GM21447 (cell line): ENCODE measurements at regions not wholly inside any gene's neighbourhood (a gene's known extent, or its start where the extent isn't known, plus 50 kb on each side); places are given as distances from the start of the nearest gene placed in this dataset.
"Not testable (repeated sequence)": the region's sequence is repeated elsewhere in the genome, so short reads cannot be mapped to it uniquely, and the experiment has no call there.

ENCODE experiments used
- ATAC-seq: cut with Tn5 transposase; IDR thresholded peaks from one replicate; pipeline ENCODE4 v1.9.1; 2021; ENCODE audit not compliant: unreplicated experiment

DNA sequence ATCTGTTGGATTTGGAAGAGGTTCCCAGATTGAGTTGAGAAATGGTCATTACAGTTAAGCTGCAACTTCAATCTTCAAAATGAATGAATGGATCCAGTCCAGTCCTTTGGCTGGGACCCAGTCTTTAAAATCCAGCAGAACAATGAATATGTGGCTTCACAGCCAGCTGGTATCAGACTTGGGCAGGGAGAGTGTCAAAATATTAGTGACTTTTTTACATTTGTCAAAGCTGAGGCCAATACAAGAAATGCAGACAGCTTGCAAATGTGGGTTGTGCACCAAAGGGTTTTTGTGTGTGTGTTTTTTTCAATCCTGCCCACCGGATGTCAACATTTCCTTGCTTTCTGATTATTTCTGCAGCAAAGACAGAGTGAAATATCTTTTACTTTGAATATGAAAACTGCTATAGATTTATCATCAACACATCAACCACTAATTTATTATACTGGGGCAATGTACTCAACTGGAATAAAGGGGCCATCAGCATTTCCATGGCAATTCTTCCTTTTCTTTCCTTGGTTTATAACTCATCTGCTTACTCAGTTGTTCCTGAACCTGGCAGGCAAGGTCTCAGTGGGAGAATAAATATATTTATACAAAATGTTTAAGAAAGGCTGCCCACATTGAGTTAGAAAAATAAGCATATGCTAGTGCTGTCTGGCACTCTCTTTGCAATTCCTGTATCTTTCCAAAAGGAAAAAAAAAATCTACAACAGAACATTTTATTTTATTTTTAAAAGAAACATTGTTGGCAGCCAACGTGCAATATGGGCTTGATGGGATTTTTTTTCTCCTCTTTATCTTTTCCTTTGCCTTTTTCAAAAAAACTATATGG is 491.6 kb upstream of the C1orf87 start:
- ATAC-seq, result no peak

DNA sequence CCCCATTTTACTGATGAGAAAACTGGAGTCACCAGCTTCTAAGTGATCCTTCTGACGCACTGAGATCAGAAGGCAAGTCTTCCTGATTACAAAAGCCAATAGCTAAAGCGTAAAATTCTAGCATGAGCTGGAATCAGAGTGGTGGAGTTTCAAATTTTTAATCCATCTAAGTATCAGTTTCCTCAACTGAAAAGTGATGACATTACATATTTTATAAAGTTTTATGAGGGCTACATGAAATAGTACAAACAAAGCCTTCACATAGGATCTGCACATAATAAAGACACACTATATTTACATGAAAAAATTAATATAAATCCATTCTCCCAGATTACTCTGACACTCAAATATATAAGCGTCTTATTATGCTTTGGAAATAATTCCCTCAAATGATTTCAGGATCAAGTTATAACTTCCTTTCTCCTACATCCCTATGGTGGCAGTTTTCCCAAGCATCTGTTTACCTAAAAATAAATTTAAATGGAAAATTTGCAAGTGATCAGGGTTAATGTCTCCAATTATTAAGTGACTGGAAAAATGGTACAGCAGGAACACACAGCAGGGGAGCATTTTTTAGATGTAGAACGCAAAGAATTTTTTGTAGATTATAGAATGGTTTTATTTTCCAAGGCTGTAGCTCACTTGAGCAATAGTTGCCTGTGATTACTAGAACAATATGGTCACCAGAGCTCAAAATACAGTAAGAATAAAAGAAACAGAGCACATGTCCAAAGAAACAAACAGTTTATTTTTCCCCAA is 490.4 kb upstream of the C1orf87 start:
- ATAC-seq, result no peak

DNA sequence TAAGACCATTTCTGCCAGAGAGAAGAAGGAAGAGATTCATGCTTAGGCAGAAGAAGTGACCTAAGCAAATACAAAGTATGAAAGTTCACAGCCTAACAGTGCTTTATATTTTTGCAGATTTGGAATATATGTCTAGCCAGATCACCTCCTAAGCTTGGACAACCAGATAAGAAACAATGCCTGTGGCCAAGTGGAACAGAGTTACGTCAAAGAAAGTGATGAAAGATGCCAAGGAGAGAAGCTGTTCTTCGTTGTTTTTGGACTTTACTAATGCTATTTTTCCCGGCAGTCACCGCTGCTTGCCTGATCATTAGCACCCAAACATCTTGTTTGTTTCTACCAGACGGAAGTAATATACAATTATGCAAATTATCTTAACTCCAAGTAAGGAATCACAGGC is 489.2 kb upstream of the C1orf87 start:
- ATAC-seq, result no peak

DNA sequence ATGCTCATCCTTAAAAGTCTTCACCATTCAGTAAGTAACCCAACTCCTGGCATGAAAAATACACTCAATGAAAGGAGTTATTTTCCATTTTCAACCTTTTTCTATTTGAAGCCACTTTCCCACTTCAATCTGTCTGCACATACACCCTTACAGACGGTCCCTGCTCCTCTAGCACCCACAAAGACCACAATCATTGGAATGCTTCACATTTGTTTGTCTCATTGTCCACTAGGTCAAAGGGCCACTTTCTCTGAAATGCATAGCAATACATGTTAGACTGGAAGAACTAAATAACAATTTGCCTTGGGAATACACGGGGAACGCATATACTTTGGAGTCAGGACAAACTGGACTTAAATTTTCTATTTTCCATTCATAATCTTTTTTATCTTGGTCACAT is 487.1 kb upstream of the C1orf87 start:
- no peak for ATAC-seq

DNA sequence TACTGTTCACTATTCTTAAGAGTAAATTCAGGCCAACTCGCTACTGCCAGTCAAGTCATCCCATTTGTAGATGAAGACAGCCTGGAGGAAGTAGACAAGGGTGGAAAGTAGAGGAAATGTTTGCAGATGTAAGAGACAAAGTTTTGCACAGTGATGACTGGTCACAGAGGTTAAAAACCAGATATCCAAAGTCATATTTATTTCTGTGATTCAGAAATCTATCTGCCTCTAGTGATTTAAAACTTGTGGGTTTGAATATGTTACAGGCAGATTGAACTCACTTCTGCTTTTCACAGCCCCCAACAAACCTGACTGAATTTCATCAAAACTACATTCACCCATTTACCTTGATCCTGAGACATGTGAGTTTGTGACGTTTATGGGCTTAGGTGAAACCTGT is 484.7 kb upstream of the C1orf87 start:
- no peak for ATAC-seq

DNA sequence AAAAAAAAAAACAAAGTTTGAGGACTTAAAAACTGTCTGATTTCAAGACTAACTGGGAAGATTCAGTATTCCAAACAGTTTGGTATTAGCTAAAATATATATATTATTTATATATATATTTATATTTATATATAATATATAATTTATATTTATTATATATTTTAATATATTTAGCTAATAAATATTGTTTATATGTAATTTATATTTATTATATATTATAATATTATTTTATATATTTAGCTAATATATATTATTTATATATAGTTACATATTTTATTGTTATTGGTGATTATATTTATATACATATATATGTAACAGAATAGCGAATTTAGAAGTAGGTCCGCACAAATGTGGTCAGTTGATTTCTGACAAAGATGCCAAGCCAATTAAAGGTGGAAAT is 480.2 kb upstream of the C1orf87 start:
- ATAC-seq, result no peak

DNA sequence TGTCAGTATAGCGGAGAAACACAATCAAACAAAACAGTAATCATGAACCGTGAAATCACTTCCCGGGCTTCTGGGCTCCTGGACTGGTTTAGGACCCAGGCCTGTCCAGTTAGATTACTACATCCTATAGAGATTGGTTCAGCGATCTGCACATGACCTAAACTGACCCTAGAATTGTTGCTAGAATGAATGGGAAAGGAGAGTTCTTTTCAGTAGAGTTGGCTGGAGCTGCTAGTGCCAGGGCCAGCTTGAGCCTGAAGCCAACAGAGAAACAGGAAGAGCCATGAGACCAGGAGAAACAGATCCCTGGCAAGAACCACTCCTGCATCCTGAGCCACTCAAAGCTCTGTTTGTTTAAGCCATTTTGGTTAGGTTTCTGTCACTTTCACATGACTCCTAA is 474.3 kb upstream of the C1orf87 start:
- no peak for ATAC-seq

DNA sequence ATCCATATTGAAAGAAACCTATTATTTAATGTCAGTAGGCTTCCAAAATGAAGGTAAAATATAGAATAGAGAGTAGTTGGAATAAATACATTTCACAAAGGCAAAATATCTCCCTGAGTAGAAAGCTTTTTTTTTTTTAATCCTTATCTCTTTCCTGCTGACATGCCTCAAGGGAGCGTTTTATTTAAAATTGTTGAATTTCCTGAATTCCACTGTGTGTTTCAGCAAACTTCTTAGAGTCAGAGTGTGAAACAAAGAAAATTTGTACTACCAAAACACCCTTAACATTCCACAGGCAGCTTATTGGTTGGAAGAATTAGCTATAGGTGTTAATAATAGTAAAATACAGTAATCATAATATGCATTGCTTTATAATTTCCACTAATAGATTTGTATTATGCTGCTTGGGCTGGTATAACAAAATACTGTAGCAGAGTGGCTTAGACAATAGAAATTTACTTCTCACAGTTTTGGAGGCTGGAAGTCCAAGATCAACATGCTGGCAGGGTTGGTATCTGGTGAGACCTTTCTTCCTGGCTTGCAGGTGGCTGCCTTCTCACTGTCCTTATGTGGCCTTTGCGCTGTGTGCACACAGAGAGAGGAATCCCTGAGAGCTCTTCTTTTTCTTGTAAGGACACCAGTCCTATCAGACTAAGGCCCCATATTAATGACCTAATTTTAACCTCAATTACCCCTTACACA is 468.4 kb upstream of the C1orf87 start:
- ATAC-seq, result no peak

DNA sequence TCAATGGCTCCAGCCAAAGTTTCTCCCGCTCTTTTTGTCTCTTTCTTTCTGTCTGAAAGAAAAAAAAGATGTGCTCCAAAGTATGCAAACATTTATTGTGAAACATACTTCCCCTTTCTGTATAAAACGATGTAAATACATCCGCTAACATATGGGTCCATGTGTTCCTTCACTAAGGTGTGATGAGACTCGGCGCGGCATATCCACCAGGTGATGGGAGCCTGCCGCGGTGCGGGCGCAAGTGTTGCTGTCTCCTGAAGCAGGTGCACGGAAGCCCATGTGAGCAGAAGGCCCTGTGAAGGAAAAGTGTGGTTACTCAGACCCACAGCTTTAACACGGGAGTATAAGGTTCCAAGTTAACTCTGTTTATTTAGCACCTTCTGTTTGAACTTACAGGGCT is 466.6 kb upstream of the C1orf87 start:
- ATAC-seq, result no peak

DNA sequence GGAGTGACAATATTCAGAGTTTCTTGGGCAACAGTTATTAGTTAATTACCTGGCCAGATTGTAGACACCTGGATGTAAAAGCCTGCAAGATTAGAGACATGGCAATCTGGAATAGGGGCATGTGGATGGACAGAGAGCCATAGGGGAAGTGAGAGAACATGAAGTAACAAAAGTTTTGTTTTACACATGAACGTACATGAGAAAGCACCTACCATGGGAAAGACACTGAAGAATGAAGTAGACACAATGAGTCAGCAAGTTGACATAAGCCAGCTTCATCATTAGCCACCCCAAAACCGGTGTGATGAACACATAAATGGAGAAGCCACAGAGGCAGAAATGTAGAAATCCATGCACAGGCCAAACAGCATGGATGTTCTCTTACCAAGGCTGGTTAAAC is 462.1 kb upstream of the C1orf87 start:
- ATAC-seq, result no peak

DNA sequence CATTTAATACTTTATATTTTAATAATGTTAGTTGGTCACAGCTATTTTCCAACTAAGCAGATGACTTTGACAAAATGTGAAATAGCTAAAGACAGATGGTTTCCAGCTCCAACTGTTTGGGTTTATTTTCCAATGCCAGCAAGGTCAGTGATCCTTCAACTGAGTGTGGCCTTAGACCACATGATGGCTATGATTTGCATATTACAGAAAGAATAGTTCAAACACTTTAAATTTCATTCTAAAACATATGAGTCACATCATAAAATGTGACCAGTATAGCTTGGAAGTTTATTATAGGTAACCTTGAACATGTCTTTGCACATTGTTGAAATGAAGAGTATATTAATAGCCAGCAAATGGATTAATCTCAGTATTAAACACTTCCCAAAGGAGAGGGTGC is 454.0 kb upstream of the C1orf87 start:
- no peak for ATAC-seq

DNA sequence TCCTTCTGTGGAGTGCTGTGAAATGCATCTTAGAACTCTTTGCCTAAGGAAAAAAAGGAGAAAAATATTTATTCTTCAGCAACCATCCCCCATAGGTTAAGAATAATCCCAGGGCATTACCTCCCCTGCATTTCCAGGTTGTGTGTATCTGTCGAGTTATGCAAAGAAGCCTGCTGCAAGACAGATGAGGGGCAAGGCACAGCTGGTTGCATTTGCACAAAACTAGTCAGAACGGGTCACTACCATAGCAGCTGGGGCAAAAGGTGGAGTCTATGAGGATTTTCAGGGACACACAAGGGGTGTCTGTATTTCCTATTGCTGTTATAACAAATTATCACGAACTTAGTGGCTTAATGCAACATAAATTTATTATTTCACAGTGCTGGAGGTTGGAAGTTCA is 443.4 kb upstream of the C1orf87 start:
- ATAC-seq, result no peak

DNA sequence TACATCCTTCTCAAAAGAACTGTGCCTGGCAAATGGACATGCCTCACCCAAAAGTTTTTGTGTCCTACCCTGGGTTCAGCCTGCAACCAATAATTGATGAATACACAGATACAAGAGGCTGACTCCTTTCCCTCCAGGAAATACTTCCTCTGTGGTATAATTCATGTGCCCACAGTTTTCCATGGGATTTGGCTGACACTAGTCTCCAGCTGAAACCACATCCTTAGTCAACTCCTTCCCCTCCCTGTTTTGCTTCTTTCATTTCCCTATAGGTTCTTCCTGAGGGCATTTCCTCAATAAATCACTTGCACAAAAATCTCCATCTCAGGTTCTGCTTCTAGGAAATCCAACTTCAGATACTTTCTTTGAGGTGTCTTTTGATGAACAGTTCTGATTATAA is 436.6 kb upstream of the C1orf87 start:
- ATAC-seq, result no peak

DNA sequence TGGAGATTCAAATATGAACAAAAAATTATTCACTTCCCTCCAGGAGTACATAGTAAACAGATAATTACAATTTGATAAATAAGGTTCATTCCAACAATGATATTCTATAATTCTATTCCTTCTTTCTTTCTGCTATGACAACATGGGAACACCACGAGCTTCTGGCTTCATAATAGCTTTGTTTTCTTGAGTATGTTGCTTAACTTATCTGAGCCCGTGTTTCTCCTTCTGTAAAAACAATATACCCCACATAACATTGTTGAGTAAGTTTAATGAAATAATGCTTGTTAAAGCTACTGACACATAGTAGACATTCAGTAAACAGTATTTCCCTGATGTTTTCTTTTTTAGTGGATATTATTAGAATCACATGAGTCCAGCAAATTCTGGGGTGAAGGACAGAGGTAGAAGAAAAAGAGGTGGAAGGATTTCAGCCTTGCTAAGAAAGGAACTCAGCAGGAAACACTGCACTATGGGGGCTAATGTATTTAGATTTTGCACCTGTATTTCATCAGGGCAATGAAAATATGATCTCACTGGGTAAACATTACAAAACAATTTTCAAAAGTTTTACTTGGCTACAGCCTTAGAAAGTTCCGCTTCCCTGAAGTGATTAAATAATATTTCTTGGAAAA is 430.8 kb upstream of the C1orf87 start:
- ATAC-seq, result no peak

DNA sequence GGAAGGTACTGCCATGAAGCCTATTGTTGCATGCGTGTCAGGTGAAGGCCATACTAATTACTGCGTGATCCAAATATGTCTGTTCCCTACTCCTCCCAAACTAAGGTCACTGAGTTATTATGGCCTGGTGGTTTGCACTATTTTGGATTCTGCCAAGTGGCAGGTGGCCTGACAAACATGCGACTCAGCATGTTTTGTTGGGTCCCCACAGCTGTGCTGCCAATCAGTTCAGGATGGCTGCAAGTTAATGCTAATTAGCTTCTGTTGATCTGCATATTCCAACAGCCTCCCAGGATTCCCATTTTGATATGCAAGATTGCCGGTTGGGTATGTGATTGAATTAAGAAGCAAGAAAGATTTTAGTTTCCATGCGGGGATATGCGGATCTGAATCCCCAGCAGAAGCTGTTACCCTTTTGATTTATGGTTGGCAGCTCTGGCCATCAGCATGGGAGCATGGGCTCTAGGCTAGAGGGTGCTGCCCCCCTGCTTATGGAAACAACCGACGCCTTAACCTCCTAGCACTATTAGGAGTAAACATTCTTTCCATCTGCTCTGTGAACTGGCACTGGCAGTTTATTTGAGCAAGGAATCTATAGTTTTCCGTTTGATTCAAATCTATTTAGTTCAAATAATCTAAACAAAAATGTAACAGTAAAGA is 429.8 kb upstream of the C1orf87 start:
- ATAC-seq, result no peak

DNA sequence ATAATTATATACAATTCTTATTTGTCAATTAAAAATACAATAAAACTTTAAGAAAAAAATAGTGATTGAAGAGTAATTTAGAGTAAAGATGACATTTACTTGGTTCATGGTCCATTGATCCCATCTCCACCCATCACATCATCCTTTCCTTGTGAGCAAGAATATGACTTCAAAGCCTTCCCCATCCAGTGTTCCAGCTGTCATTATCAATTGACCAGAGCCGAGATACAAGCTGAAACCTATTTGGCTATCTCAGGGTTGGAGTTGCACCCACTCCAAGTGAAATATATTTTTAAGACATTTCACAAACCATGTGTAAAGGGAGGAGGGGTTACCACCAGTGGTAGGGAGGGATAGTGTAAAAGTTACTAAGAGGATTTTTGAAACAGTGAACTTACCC is 428.9 kb upstream of the C1orf87 start:
- ATAC-seq, result no peak

DNA sequence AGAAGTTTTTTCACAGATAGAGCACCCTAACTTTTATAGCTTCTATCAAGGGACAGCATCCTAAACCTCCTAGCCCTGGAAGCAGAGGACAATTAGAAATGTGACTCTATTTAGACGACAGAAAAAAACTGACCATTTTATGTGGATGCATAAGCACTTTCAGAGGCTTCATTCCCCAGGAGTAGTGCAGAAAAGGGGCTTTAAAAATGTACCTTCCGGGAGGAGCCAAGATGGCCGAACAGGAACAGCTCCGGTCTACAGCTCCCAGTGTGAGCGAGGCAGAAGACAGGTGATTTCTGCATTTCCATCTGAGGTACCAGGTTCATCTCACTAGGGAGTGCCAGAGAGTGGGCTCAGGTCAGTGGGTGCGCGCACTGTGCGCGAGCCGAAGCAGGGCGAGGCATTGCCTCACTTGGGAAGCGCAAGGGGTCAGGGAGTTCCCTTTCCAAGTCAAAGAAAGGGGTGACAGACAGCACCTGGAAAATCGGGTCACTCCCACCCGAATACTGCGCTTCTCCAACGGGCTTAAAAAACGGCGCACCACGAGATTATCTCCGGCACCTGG is 416.4 kb upstream of the C1orf87 start:
- not testable (repeated sequence) for ATAC-seq

DNA sequence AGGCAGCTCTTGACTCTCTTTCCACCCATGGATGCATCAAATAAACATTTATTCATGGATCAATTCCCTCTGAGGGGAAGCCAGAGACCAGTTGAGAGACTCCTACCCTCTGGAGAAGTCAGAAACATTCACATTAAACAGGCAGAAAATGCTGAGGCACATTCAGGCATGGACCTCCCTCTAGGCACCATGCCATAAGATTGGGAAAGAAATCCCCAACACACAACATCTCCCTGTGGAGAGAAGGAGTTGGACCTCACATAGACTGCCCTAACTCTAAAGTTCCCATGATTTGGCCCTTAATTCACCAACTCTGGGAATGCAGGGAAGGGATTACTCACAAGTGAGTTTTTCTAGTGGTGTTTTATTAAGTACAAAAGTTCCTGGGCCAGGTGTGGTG is 415.3 kb upstream of the C1orf87 start:
- ATAC-seq, result no peak

DNA sequence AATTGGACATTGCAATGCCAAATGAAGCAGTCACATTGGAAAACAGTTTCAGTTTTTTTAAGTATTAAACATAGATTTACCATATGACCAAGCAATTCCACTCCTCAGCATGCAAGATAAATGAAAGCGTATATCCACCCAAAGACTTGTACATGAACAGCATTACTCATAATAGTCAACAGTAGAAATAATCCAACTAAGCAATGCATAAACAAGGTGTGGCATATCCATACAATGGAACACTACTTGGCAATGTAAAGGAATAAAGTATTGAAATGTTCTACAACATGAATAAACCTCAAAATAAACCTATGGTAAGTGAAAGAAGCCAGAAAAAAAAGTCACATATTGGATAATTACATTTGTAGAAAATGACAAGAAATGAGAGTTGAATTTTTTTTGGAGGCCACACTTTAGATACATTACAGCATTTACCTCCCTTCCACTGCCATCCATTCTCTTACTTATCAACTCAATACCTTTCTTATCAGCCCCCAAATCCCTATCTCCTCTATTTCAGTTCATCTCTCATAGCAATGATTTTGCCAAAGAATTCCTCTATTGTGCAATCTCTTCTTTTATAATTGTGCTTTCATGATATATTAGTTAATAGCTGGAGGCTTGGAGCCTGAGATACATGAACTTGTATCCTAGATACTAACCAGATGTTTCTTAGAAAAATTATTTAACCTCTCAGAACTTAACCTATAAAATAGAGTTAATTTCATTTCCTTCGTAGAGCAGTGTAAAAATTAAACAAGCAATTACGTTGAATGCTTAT is 414.2 kb upstream of the C1orf87 start:
- ATAC-seq, result no peak

DNA sequence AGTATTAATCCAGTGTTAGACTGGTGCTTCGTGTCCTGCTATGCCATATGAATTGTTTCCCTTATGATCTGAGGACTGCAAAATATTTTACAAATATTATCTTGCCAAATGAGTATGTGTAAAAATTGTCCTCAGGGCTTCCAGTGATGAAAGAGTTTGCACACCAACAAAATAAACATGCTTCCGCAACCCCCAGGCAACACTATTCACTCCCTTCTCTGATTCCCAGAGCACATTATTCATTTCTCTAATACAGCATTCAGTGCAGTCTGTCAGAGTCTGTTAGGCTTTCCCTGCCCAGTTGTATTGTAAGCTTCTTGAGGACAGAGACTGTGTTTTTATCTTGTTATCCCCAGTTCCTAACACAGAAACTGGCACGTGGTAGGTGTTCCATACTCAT is 409.9 kb upstream of the C1orf87 start:
- ATAC-seq, result no peak
